CD14-positive monocyte (primary cell): ENCODE measurements at regions not wholly inside any gene's neighbourhood (a gene's known extent, or its start where the extent isn't known, plus 50 kb on each side); places are given as distances from the start of the nearest gene placed in this dataset.
A peak's percentile ranks its signal among the peaks of the same experiment; 100 is the strongest.

Experiments
- DNase-seq, 3 donors: peaks; one replicate each; pipeline ENCODE4 v3.0.0-alpha.2; 2011 to 2022
- H2AFZ ChIP-seq: 2 replicates; pipeline ENCODE4 v1.6.0; 2012; ENCODE audit warnings: mild to moderate bottlenecking, low read depth, low read length, inconsistent platforms; ENCODE audit not compliant: insufficient read depth, poor library complexity, severe bottlenecking
- H3K27ac ChIP-seq, 2 donors: 1 replicate in 1 of 2; 2 replicates in 1 of 2; pipeline ENCODE4 v1.5.1; 2012 to 2013; ENCODE audit warnings: low read length in 2 of 2, control low read depth in 1 of 2, inconsistent platforms in 1 of 2, low read depth in 1 of 2, mild to moderate bottlenecking in 1 of 2
- H3K27me3 ChIP-seq, 2 donors: one replicate each; pipeline versions ENCODE4 v1.6.0 to v1.6.1; 2011 to 2013; ENCODE audit warnings: low read length in 2 of 2; ENCODE audit not compliant: control insufficient read depth in 2 of 2, insufficient read depth in 2 of 2
- H3K36me3 ChIP-seq, 2 donors: replicated peaks in 1 of 2; 1 replicate in 1 of 2; 2 replicates in 1 of 2; pipeline versions ENCODE4 v1.5.1 to v1.6.1; 2012 to 2013; ENCODE audit warnings: low read length in 2 of 2, control low read depth in 1 of 2, inconsistent platforms in 1 of 2, mild to moderate bottlenecking in 1 of 2; ENCODE audit not compliant: insufficient read depth in 2 of 2, control insufficient read depth in 1 of 2
- H3K4me1 ChIP-seq, 2 donors: 1 replicate in 1 of 2; 2 replicates in 1 of 2; pipeline versions ENCODE4 v1.5.1 to v1.6.1; 2012 to 2013; ENCODE audit warnings: low read length in 2 of 2, control low read depth in 1 of 2, inconsistent platforms in 1 of 2, mild to moderate bottlenecking in 1 of 2, moderate library complexity in 1 of 2; ENCODE audit not compliant: insufficient read depth in 2 of 2, control insufficient read depth in 1 of 2
- H3K4me2 ChIP-seq: replicated peaks from 2 replicates; pipeline ENCODE3; 2012; ENCODE audit warnings: low read length, moderate library complexity, mild to moderate bottlenecking; ENCODE audit not compliant: poor library complexity, severe bottlenecking; ENCODE audit errors: extremely low read depth
- H3K4me3 ChIP-seq, 3 experiments: fragments of 200-600 bp in 1 of 3; sonication (generic) in 1 of 3; replicated peaks in 1 of 3; 1 replicate in 2 of 3; 2 replicates in 1 of 3; pipeline ENCODE4 v1.5.1; 2011 to 2013; ENCODE audit warnings: low read length in 3 of 3, mild to moderate bottlenecking in 3 of 3, control low read depth in 2 of 3, low read depth in 2 of 3, inconsistent platforms in 1 of 3, moderate library complexity in 1 of 3
- H3K79me2 ChIP-seq: 2 replicates; pipeline ENCODE4 v1.6.0; 2012; ENCODE audit warnings: mild to moderate bottlenecking, control low read depth, inconsistent platforms, low read length, moderate library complexity; ENCODE audit not compliant: insufficient read depth
- H3K9ac ChIP-seq: 2 replicates; pipeline ENCODE4 v1.6.0; 2017; ENCODE audit warnings: low read length, mild to moderate bottlenecking; ENCODE audit not compliant: insufficient read depth, poor library complexity, severe bottlenecking
- H3K9me3 ChIP-seq, 2 donors: replicated peaks in 1 of 2; 1 replicate in 1 of 2; 2 replicates in 1 of 2; pipeline versions ENCODE4 v1.5.1 to v1.6.1; 2012 to 2013; ENCODE audit warnings: low read length in 2 of 2, control low read depth in 1 of 2; ENCODE audit not compliant: control insufficient read depth in 1 of 2, insufficient read depth in 1 of 2
- H4K20me1 ChIP-seq: 2 replicates; pipeline ENCODE4 v1.6.0; 2012; ENCODE audit warnings: mild to moderate bottlenecking, low read length, control low read depth, moderate library complexity; ENCODE audit not compliant: insufficient read depth
- H3K27ac Mint-ChIP-seq, 7 donors: one replicate each; pipeline ENCODE4 v1.8.0; 2020; ENCODE audit warnings: mild to moderate bottlenecking in 7 of 7, mixed read lengths in 7 of 7, moderate library complexity in 6 of 7, inconsistent platforms in 2 of 7
- H3K27me3 Mint-ChIP-seq, 3 donors: one replicate each; pipeline ENCODE4 v1.8.0; 2021 to 2022; ENCODE audit warnings: low read depth in 3 of 3, mild to moderate bottlenecking in 3 of 3, mixed read lengths in 3 of 3, moderate library complexity in 3 of 3, inconsistent platforms in 1 of 3
- H3K36me3 Mint-ChIP-seq, 2 donors: one replicate each; pipeline ENCODE4 v1.8.0; 2020; ENCODE audit warnings: mixed read lengths in 2 of 2, inconsistent platforms in 1 of 2, mild to moderate bottlenecking in 1 of 2
- H3K4me1 Mint-ChIP-seq: one replicate; pipeline ENCODE4 v1.8.0; 2020; ENCODE audit warnings: mild to moderate bottlenecking, mixed read lengths
- H3K4me3 Mint-ChIP-seq, 2 donors: one replicate each; pipeline ENCODE4 v1.8.0; 2020; ENCODE audit warnings: mild to moderate bottlenecking in 2 of 2, mixed read lengths in 2 of 2, moderate library complexity in 1 of 2
- H3K9me3 Mint-ChIP-seq, 7 donors: one replicate each; pipeline ENCODE4 v1.8.0; 2020 to 2022; ENCODE audit warnings: mixed read lengths in 7 of 7, mild to moderate bottlenecking in 6 of 7, moderate library complexity in 6 of 7, inconsistent platforms in 2 of 7
- CTCF ChIP-seq: fragments of 200-600 bp; IDR thresholded peaks from one replicate; pipeline ENCODE4 v1.8.0; 2022; ENCODE audit warnings: antibody characterized with exemption, mild to moderate bottlenecking
- WGBS: methylation state at CpG from one replicate; pipeline ENCODE4 v1.1.5; 2013; ENCODE audit warnings: missing lambda C conversion rate; ENCODE audit not compliant: insufficient coverage; 5-methylcytosine and 5-hydroxymethylcytosine counted together
- intact Hi-C, 2 donors: fragments of 100-400 bp; cut with micrococcal nuclease; formaldehyde crosslinking; loops; one replicate each; pipeline versions ENCODE4 v1.15.0 to v1.15.1; 2023

- peak overlapping the region in 1 of 7 donors; percentile 8 for H3K27ac Mint-ChIP-seq
These were observed 112.6 kb upstream of the SPDL1 start for GRCh38 chr5:169471021-169471420.

GRCh38 chr5:169467041-169467771 lies 116.4 kb upstream of the SPDL1 start:
- Histone ChIP-seq H3K79me2 (no peaks in the 10 kb centered on the region), H3K4me1 (no peaks in the 10 kb centered on the region), H3K27ac (no peak overlapping the region), H3K36me3 (no peaks in the 10 kb centered on the region), H3K27me3 (no peaks in the 10 kb centered on the region), H3K9ac (no peak overlapping the region), H3K4me2 (no peak overlapping the region), H4K20me1 (no peaks in the 10 kb centered on the region), H3K9me3 (no peaks in the 10 kb centered on the region), H3K4me3 (no peak overlapping the region), H2AFZ (no peak overlapping the region)
- 93% methylated on average over 2 of the region's 5 CpGs for WGBS
- Mint-ChIP-seq H3K9me3 (peaks cover 0 to 6% (median 4%) of the 10 kb centered on the region in 7 donors), H3K36me3 (no peaks in the 10 kb centered on the region), H3K27me3 (peaks cover 0 to 7% (median 5%) of the 10 kb centered on the region in 3 donors), H3K4me3 (no peak overlapping the region), H3K4me1 (no peaks in the 10 kb centered on the region), H3K27ac (no peak overlapping the region)
- no peak for TF ChIP-seq CTCF
- intact Hi-C loops: no loop called here
- no peak for DNase-seq

More at GRCh38 chr5:169471021-169471420, 112.6 kb upstream of the SPDL1 start:
- no peaks in the 10 kb centered on the region for H3K4me1 ChIP-seq
- no peaks in the 10 kb centered on the region for H3K27me3 ChIP-seq
- H3K9ac ChIP-seq: no peak overlapping the region
- H4K20me1 ChIP-seq: no peaks in the 10 kb centered on the region
- no peaks in the 10 kb centered on the region for H3K36me3 ChIP-seq
- Mint-ChIP-seq H3K4me3 (no peak overlapping the region), H3K9me3 (peaks cover 0 to 5% (median 1%) of the 10 kb centered on the region in 7 donors), H3K27me3 (peaks cover 0 to 8% (median 4%) of the 10 kb centered on the region in 3 donors), H3K4me1 (no peaks in the 10 kb centered on the region), H3K36me3 (no peaks in the 10 kb centered on the region)
- no peak overlapping the region for H3K4me2 ChIP-seq
- no peaks in the 10 kb centered on the region for H3K9me3 ChIP-seq
- no peak overlapping the region for H3K27ac ChIP-seq
- no peak overlapping the region for H2AFZ ChIP-seq
- TF ChIP-seq CTCF: no peak
- H3K4me3 ChIP-seq: no peak overlapping the region
- H3K79me2 ChIP-seq: no peaks in the 10 kb centered on the region
- DNase-seq: no peak
- intact Hi-C loops: no loop called here
- WGBS: 93% methylated on average over 2 of the region's 4 CpGs
